HG02571 (cell line): ENCODE measurements at regions not wholly inside any gene's neighbourhood (a gene's known extent, or its start where the extent isn't known, plus 50 kb on each side); places are given as distances from the start of the nearest gene placed in this dataset.

Source experiments
- ATAC-seq: cut with Tn5 transposase; IDR thresholded peaks from one replicate; pipeline ENCODE4 v1.9.1; 2021; ENCODE audit warnings: mild to moderate bottlenecking, moderate library complexity; ENCODE audit not compliant: unreplicated experiment

GRCh38 chr6:40196135-40196518, 261.9 kb upstream of the MOCS1 start:
- no peak for ATAC-seq

- no peak for ATAC-seq
These were observed 261.3 kb upstream of the MOCS1 start for GRCh38 chr6:40195428-40196134.

GRCh38 chr6:40194447-40195170, 260.3 kb upstream of the MOCS1 start:
- ATAC-seq: no peak

GRCh38 chr6:40192516-40192915, 258.3 kb upstream of the MOCS1 start:
- no peak for ATAC-seq

GRCh38 chr6:40188931-40189330, 254.7 kb upstream of the MOCS1 start:
- ATAC-seq: no peak

- ATAC-seq: no peak
These were observed 253.4 kb upstream of the MOCS1 start for GRCh38 chr6:40187535-40188144.

GRCh38 chr6:40185486-40185885, 251.2 kb upstream of the MOCS1 start:
- no peak for ATAC-seq

GRCh38 chr6:40183902-40184301, 249.6 kb upstream of the MOCS1 start:
- no peak for ATAC-seq

GRCh38 chr6:40181367-40181766, 247.1 kb upstream of the MOCS1 start:
- ATAC-seq: no peak

- no peak for ATAC-seq
These were observed 246.0 kb upstream of the MOCS1 start for GRCh38 chr6:40180271-40180670.

GRCh38 chr6:40179496-40179895, 245.2 kb upstream of the MOCS1 start:
- ATAC-seq: no peak

- ATAC-seq: no peak
These were observed 243.3 kb upstream of the MOCS1 start for GRCh38 chr6:40177598-40177997.

GRCh38 chr6:40176152-40176551, 241.9 kb upstream of the MOCS1 start:
- ATAC-seq: no peak

GRCh38 chr6:40172272-40172671, 238.0 kb upstream of the MOCS1 start:
- no peak for ATAC-seq

GRCh38 chr6:40171343-40171742, 237.1 kb upstream of the MOCS1 start:
- ATAC-seq: no peak

GRCh38 chr6:40170856-40171255, 236.6 kb upstream of the MOCS1 start:
- ATAC-seq: no peak

- ATAC-seq: no peak
These were observed 235.6 kb upstream of the MOCS1 start for GRCh38 chr6:40169878-40170277.

- ATAC-seq: no peak
These were observed 232.7 kb upstream of the MOCS1 start for GRCh38 chr6:40166963-40167362.

- no peak for ATAC-seq
These were observed 230.9 kb upstream of the MOCS1 start for GRCh38 chr6:40165036-40165709.

GRCh38 chr6:40164345-40164755, 230.1 kb upstream of the MOCS1 start:
- no peak for ATAC-seq

- ATAC-seq: no peak
These were observed 229.7 kb upstream of the MOCS1 start for GRCh38 chr6:40163924-40164323.

GRCh38 chr6:40162074-40162473, 227.8 kb upstream of the MOCS1 start:
- no peak for ATAC-seq
